Gastrocnemius medialis (tissue), 4 donors: ENCODE measurements at regions not wholly inside any gene's neighbourhood (a gene's known extent, or its start where the extent isn't known, plus 50 kb on each side); places are given as distances from the start of the nearest gene placed in this dataset.

Source experiments
- ATAC-seq, 2 donors: fragments of 150-250 bp; one replicate each; pipeline ENCODE4 v1.9.1; 2016
- DNase-seq, 2 donors: peaks; one replicate each; pipeline ENCODE4 v3.0.0-alpha.2; 2019
- H3K27ac ChIP-seq, 4 donors: fragments of 200-600 bp; sonication (generic); 1 replicate in 1 of 4; 2 replicates in 3 of 4; pipeline ENCODE4 v1.5.1; 2016 to 2018; ENCODE audit warnings: mild to moderate bottlenecking in 2 of 4, moderate library complexity in 1 of 4
- H3K27me3 ChIP-seq, 3 donors: fragments of 200-600 bp; sonication (generic) in 2 of 3; 1 replicate in 1 of 3; 2 replicates in 2 of 3; pipeline versions ENCODE4 v1.5.1 to v1.6.0; 2016 to 2019; ENCODE audit warnings: mild to moderate bottlenecking in 1 of 3, moderate library complexity in 1 of 3
- H3K36me3 ChIP-seq, 2 donors: fragments of 200-600 bp; sonication (generic) in 1 of 2; one replicate each; pipeline ENCODE4 v1.5.1; 2017 to 2018
- H3K4me1 ChIP-seq, 2 donors: fragments of 200-600 bp; sonication (generic) in 1 of 2; one replicate each; pipeline ENCODE4 v1.5.1; 2016 to 2017; ENCODE audit warnings: mild to moderate bottlenecking in 2 of 2
- H3K4me3 ChIP-seq, 4 donors: fragments of 200-600 bp; sonication (generic) in 3 of 4; 1 replicate in 1 of 4; 2 replicates in 3 of 4; pipeline ENCODE4 v1.5.1; 2016 to 2019; ENCODE audit warnings: mild to moderate bottlenecking in 2 of 4
- H3K9me3 ChIP-seq, 3 donors: fragments of 200-600 bp; sonication (generic) in 2 of 3; 1 replicate in 1 of 3; 2 replicates in 2 of 3; pipeline ENCODE4 v1.5.1; 2016 to 2019
- POLR2A ChIP-seq, 2 donors: fragments of 450-650 bp; IDR thresholded peaks; one replicate each; pipeline ENCODE4 v1.6.1; 2017; ENCODE audit warnings: antibody characterized with exemption in 2 of 2, mild to moderate bottlenecking in 2 of 2, moderate library complexity in 2 of 2
- in situ Hi-C, 4 donors: fragments of 200-750 bp; cut with MboI; loops; one replicate each; pipeline versions ENCODE4 v1.15.0 to v1.8.0; 2017; ENCODE audit warnings: low sequenced_read_pairs in 4 of 4
- intact Hi-C: fragments of 100-400 bp; cut with DNase I; formaldehyde crosslinking; loops from one replicate; pipeline ENCODE4 v1.15.1; 2023; ENCODE audit warnings: low total_unique reads
- TF ChIP-seq, protein P1 (sequence below), 5 experiments: fragments of 450-650 bp in 3 of 5; fragments of 200-600 bp in 2 of 5; sonication (generic) in 2 of 5; IDR thresholded peaks in 4 of 5; conservative IDR thresholded peaks in 1 of 5; 1 replicate in 4 of 5; 2 replicates in 1 of 5; pipeline ENCODE4 v1.5.1; 2016 to 2019; ENCODE audit warnings: antibody characterized with exemption in 5 of 5, mild to moderate bottlenecking in 3 of 5, moderate library complexity in 3 of 5

GRCh38 chr11:11701070-11701469 is 79.3 kb upstream of the GALNT18 start:
- in situ Hi-C loops, result loop anchor here in 1 of 4 donors (10.0 kb wide), 1 partner anchor 84 kb away; no protein-coding TSS in a partner anchor

GRCh38 chr11:11697796-11698195 is 76.0 kb upstream of the GALNT18 start:
- in situ Hi-C loops (no loop called here), intact Hi-C loops (no loop called here)
- TF ChIP-seq, protein P1, sequence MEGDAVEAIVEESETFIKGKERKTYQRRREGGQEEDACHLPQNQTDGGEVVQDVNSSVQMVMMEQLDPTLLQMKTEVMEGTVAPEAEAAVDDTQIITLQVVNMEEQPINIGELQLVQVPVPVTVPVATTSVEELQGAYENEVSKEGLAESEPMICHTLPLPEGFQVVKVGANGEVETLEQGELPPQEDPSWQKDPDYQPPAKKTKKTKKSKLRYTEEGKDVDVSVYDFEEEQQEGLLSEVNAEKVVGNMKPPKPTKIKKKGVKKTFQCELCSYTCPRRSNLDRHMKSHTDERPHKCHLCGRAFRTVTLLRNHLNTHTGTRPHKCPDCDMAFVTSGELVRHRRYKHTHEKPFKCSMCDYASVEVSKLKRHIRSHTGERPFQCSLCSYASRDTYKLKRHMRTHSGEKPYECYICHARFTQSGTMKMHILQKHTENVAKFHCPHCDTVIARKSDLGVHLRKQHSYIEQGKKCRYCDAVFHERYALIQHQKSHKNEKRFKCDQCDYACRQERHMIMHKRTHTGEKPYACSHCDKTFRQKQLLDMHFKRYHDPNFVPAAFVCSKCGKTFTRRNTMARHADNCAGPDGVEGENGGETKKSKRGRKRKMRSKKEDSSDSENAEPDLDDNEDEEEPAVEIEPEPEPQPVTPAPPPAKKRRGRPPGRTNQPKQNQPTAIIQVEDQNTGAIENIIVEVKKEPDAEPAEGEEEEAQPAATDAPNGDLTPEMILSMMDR (IDR thresholded peaks at IDR 0.05 in 4 of 5, conservative IDR thresholded peaks at IDR 0.05 in 1 of 5), result no peak
- TF ChIP-seq POLR2A (IDR thresholded peaks at IDR 0.05), result no peak
- DNase-seq (no peak), ATAC-seq (no peak)
- no peaks in the 10 kb centered on the region for H3K9me3 ChIP-seq
- no peak overlapping the region for H3K27ac ChIP-seq
- no peaks in the 10 kb centered on the region for H3K4me1 ChIP-seq
- H3K27me3 ChIP-seq, result no peaks in the 10 kb centered on the region
- no peak overlapping the region for H3K4me3 ChIP-seq
- H3K36me3 ChIP-seq, result no peaks in the 10 kb centered on the region

More at GRCh38 chr11:11701070-11701469, 79.3 kb upstream of the GALNT18 start:
- Histone ChIP-seq H3K4me3 (no peak overlapping the region), H3K27ac (no peak overlapping the region), H3K27me3 (no peaks in the 10 kb centered on the region), H3K36me3 (no peaks in the 10 kb centered on the region), H3K4me1 (peaks cover 0 to 5% of the 10 kb centered on the region in 2 donors), H3K9me3 (no peaks in the 10 kb centered on the region)
- DNase-seq (peak; percentile 6 to 23), ATAC-seq (peak; percentile 78 to 82)
- intact Hi-C loops, result loop anchor here (2.0 kb wide), 1 partner anchor 86 kb away; no protein-coding TSS in a partner anchor
- TF ChIP-seq, protein P1 (IDR thresholded peaks at IDR 0.05 in 4 of 5, conservative IDR thresholded peaks at IDR 0.05 in 1 of 5), result no peak
- TF ChIP-seq POLR2A (IDR thresholded peaks at IDR 0.05), result no peak

DNA sequence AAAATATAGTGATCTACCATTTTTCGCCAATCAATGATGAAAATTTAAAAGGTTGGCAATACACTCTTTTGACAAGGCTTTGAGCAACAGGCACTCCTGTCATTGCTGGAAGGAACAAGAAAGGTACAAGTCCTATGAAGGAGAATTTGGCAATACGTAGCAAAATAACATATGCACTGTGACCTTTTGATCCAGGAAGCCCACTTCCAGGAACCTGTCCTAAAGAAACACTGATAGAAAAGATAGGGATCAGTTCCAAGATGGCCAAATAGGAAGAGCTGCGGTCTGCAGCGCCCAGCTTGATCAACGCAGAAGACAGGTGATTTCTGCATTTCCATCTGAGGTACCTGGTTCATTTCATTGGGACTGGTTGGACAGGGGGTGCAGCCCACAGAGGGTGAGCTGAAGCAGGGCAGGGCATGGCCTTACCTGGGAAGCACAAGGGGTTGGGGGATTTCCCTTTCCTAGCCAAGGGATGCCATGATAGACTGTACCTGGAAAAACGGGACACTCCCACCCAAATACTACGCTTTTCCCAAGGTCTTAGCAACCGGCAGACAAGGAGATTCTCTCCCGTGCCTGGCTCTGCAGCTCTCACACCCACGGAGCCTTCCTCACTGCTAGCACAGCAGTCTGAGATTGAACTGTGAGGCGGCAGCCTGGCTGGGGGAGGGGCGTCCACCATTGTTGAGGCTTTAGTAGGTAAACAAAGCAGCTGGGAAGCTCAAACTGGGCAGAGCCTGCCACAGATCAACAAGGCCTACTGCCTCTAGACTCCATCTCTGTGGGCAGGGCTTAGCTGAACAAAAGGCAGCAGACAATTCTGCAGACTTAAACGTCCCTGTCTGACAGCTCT is 69.7 kb upstream of the GALNT18 start:
- DNase-seq (no peak), ATAC-seq (no peak)
- Histone ChIP-seq H3K27ac (no peak overlapping the region), H3K4me1 (no peaks in the 10 kb centered on the region), H3K4me3 (no peak overlapping the region), H3K36me3 (no peaks in the 10 kb centered on the region), H3K9me3 (no peaks in the 10 kb centered on the region), H3K27me3 (peaks cover 0 to 2% (median 0%) of the 10 kb centered on the region in 3 donors)
- TF ChIP-seq, protein P1 (IDR thresholded peaks at IDR 0.05 in 4 of 5, conservative IDR thresholded peaks at IDR 0.05 in 1 of 5), result no peak
- no peak for TF ChIP-seq POLR2A (IDR thresholded peaks at IDR 0.05)
- intact Hi-C loops, result no loop called here
- in situ Hi-C loops, result no loop called here

GRCh38 chr11:11681536-11681935 is 59.7 kb upstream of the GALNT18 start:
- Histone ChIP-seq H3K9me3 (no peaks in the 10 kb centered on the region), H3K36me3 (no peaks in the 10 kb centered on the region), H3K4me3 (no peak overlapping the region), H3K27me3 (no peaks in the 10 kb centered on the region), H3K4me1 (no peaks in the 10 kb centered on the region), H3K27ac (no peak overlapping the region)
- DNase-seq (no peak), ATAC-seq (no peak)
- in situ Hi-C loops (no loop called here), intact Hi-C loops (no loop called here)
- TF ChIP-seq POLR2A (IDR thresholded peaks at IDR 0.05), result no peak
- TF ChIP-seq, protein P1 (IDR thresholded peaks at IDR 0.05 in 4 of 5, conservative IDR thresholded peaks at IDR 0.05 in 1 of 5), result no peak
